Vagina (tissue), 2 donors: ENCODE measurements at regions not wholly inside any gene's neighbourhood (a gene's known extent, or its start where the extent isn't known, plus 50 kb on each side); places are given as distances from the start of the nearest gene placed in this dataset.

Source experiments
- DNase-seq, 2 donors: peaks; one replicate each; pipeline ENCODE4 v3.0.0-alpha.2; 2017; ENCODE audit errors: extremely low spot score in 2 of 2
- H3K27ac ChIP-seq: fragments of 200-600 bp; sonication (generic); one replicate; pipeline ENCODE4 v1.5.1; 2019
- H3K27me3 ChIP-seq: fragments of 200-600 bp; sonication (generic); one replicate; pipeline ENCODE4 v1.5.1; 2019
- H3K36me3 ChIP-seq, 2 donors: fragments of 200-600 bp; sonication (generic); one replicate each; pipeline ENCODE4 v1.5.1; 2017 to 2019
- H3K4me1 ChIP-seq: fragments of 200-600 bp; sonication (generic); one replicate; pipeline ENCODE4 v1.5.1; 2019
- H3K4me3 ChIP-seq, 2 donors: fragments of 200-600 bp; sonication (generic); 1 replicate in 1 of 2; 2 replicates in 1 of 2; pipeline ENCODE4 v1.5.1; 2016 to 2019
- H3K9me3 ChIP-seq: fragments of 200-600 bp; sonication (generic); one replicate; pipeline ENCODE4 v1.5.1; 2019
- POLR2A ChIP-seq, 2 donors: fragments of 450-650 bp; IDR thresholded peaks; one replicate each; pipeline ENCODE4 v1.6.1; 2017; ENCODE audit warnings: antibody characterized with exemption in 2 of 2, mild to moderate bottlenecking in 2 of 2, moderate library complexity in 2 of 2
- POLR2AphosphoS5 ChIP-seq, 2 donors: sonication (generic); formaldehyde crosslinking; IDR thresholded peaks; one replicate each; pipeline ENCODE4 v1.9.0; 2017; ENCODE audit warnings: antibody characterized with exemption in 2 of 2, mild to moderate bottlenecking in 2 of 2, low read depth in 1 of 2; ENCODE audit not compliant: insufficient read depth in 1 of 2
- intact Hi-C: fragments of 100-400 bp; cut with DNase I; formaldehyde crosslinking; loops from one replicate; pipeline ENCODE4 v1.15.1; 2023
- TF ChIP-seq, protein P1 (sequence below), 3 experiments: fragments of 450-650 bp in 2 of 3; fragments of 200-600 bp in 1 of 3; sonication (generic) in 1 of 3; IDR thresholded peaks; one replicate each; pipeline ENCODE4 v1.5.1; 2017 to 2019; ENCODE audit warnings: antibody characterized with exemption in 3 of 3, mild to moderate bottlenecking in 2 of 3, moderate library complexity in 2 of 3

DNA sequence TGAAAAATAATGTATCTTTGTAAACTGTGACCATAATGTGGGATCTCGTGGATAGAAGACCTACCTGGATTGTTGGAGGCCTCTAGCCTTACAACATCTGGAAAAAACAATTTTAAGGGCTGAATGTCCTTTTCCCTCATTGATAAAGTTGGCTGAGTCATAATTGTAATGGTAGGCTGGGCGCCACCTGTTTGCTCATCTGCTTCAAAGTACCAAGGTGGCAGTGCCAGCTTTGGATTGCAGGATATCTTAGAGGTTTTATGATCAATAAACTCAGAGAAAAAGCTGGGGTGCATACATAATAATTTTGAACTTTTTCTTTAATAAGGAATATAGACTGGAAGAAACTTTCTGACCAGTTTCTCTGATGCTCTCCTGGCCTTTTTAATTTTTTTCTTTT is 653.4 kb downstream of the MMUT start:
- H3K36me3 ChIP-seq: no peaks in the 10 kb centered on the region
- H3K9me3 ChIP-seq: no peaks in the 10 kb centered on the region
- H3K4me1 ChIP-seq: no peaks in the 10 kb centered on the region
- intact Hi-C loops: no loop called here
- H3K27ac ChIP-seq: no peak overlapping the region
- H3K27me3 ChIP-seq: no peaks in the 10 kb centered on the region
- H3K4me3 ChIP-seq: no peak overlapping the region
- no peak for DNase-seq
- TF ChIP-seq POLR2AphosphoS5 (IDR thresholded peaks at IDR 0.05; ENCODE audit: insufficient read depth in 1 of 2, low read depth in 1 of 2) (no peak), POLR2A (IDR thresholded peaks at IDR 0.05) (no peak)
- TF ChIP-seq, protein P1, sequence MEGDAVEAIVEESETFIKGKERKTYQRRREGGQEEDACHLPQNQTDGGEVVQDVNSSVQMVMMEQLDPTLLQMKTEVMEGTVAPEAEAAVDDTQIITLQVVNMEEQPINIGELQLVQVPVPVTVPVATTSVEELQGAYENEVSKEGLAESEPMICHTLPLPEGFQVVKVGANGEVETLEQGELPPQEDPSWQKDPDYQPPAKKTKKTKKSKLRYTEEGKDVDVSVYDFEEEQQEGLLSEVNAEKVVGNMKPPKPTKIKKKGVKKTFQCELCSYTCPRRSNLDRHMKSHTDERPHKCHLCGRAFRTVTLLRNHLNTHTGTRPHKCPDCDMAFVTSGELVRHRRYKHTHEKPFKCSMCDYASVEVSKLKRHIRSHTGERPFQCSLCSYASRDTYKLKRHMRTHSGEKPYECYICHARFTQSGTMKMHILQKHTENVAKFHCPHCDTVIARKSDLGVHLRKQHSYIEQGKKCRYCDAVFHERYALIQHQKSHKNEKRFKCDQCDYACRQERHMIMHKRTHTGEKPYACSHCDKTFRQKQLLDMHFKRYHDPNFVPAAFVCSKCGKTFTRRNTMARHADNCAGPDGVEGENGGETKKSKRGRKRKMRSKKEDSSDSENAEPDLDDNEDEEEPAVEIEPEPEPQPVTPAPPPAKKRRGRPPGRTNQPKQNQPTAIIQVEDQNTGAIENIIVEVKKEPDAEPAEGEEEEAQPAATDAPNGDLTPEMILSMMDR (IDR thresholded peaks at IDR 0.05): no peak

DNA sequence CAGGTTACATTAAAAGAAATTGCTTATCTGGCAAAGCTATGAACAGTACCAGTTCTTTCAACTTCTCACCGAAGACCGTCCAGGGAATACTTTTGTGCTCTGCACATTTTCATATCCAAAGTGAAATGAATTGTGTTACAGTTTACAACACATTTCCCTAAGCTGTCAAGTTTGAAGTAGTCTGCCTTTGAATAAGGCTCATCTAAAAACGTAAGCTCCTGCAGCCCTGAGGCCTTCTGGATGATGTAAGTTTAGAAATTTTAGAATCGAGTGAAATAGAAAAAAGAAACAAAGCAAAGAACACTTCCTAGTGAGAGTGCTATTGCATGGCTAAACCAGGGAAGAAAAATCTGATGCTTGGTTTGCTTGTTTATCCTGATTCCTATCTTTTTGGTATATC is 653.8 kb downstream of the MMUT start:
- DNase-seq: no peak
- no peak overlapping the region for H3K27ac ChIP-seq
- H3K4me3 ChIP-seq: no peak overlapping the region
- TF ChIP-seq, protein P1 (IDR thresholded peaks at IDR 0.05): no peak
- TF ChIP-seq POLR2AphosphoS5 (IDR thresholded peaks at IDR 0.05; ENCODE audit: insufficient read depth in 1 of 2, low read depth in 1 of 2): no peak
- H3K36me3 ChIP-seq: no peaks in the 10 kb centered on the region
- intact Hi-C loops: no loop called here
- no peaks in the 10 kb centered on the region for H3K27me3 ChIP-seq
- H3K9me3 ChIP-seq: no peaks in the 10 kb centered on the region
- H3K4me1 ChIP-seq: no peaks in the 10 kb centered on the region

DNA sequence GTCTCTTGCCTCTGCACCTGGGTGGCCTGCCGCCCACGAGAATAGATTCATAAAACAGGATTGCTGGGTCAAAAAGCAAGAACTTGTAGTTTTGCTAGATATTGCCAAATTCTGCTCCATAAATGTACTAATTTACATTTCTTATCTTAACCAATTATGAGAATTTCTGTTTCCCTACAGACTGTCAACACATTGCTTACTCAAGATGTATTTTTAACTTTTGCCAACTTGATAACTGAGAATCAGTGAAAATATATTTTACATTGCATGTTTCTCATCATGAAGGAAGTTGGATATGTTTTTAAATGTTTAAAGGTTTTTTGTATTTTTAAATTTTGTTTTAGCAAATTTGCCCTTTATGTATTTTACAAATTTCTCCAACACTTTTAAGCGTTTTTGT is 664.8 kb downstream of the MMUT start:
- Histone ChIP-seq H3K4me3 (no peak overlapping the region), H3K4me1 (no peaks in the 10 kb centered on the region), H3K27me3 (no peaks in the 10 kb centered on the region), H3K27ac (no peak overlapping the region), H3K9me3 (no peaks in the 10 kb centered on the region), H3K36me3 (no peaks in the 10 kb centered on the region)
- DNase-seq: no peak
- TF ChIP-seq, protein P1 (IDR thresholded peaks at IDR 0.05): no peak
- TF ChIP-seq POLR2A (IDR thresholded peaks at IDR 0.05) (no peak), POLR2AphosphoS5 (IDR thresholded peaks at IDR 0.05; ENCODE audit: insufficient read depth in 1 of 2, low read depth in 1 of 2) (no peak)
- intact Hi-C loops: no loop called here

DNA sequence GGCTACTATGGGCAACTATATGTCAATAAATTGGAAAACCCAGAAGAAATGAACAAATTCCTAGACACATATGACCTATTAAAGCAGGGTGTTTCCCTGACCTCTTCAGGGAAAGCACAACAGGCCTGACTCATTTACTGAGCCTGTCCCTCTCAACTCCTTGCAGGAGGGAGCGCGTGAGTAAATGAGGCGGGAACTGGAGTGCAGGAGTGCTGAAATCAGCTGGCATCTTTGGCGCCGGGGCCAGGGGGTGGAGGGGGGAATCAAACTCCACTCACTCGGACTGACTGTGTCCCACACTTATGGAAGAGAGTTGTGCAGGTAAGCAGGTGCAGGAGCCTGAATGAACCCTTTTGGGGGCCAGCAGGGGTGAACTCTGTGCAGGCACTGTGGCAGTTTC is 671.2 kb upstream of the PTCHD4 start:
- TF ChIP-seq POLR2AphosphoS5 (IDR thresholded peaks at IDR 0.05; ENCODE audit: insufficient read depth in 1 of 2, low read depth in 1 of 2) (no peak), POLR2A (IDR thresholded peaks at IDR 0.05) (no peak)
- TF ChIP-seq, protein P1 (IDR thresholded peaks at IDR 0.05): no peak
- intact Hi-C loops: no loop called here
- Histone ChIP-seq H3K9me3 (no peaks in the 10 kb centered on the region), H3K27me3 (no peaks in the 10 kb centered on the region), H3K36me3 (no peaks in the 10 kb centered on the region), H3K4me3 (no peak overlapping the region), H3K4me1 (no peaks in the 10 kb centered on the region), H3K27ac (no peak overlapping the region)
- DNase-seq: no peak

DNA sequence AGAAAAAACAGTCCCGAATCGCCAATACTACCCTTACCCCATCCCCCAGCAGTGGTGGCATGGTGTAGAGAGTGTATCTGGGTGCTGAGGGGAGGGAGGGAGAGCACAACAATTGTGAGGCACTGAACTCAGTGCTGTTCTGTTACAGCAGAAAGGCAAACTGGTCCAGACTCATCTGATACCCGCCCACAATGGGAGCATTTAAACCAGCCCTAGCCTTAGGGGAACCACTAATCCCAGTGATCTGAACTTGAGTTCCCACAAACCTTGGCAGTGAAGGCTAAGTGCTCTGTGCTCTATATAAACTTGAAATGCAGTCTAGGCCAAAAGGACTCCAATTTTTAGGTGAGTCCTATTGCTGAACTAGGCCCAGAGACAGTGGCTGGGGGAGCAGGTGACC is 666.4 kb upstream of the PTCHD4 start:
- TF ChIP-seq, protein P1 (IDR thresholded peaks at IDR 0.05): no peak
- DNase-seq: no peak
- intact Hi-C loops: no loop called here
- Histone ChIP-seq H3K36me3 (no peaks in the 10 kb centered on the region), H3K4me1 (no peaks in the 10 kb centered on the region), H3K4me3 (no peak overlapping the region), H3K9me3 (no peaks in the 10 kb centered on the region), H3K27me3 (no peaks in the 10 kb centered on the region), H3K27ac (no peak overlapping the region)
